ENCODE measurements at regions not wholly inside any gene's neighbourhood (a gene's known extent, or its start where the extent isn't known, plus 50 kb on each side); places are given as distances from the start of the nearest gene placed in this dataset.
"Not testable (repeated sequence)": the region's sequence is repeated elsewhere in the genome, so short reads cannot be mapped to it uniquely, and the experiment has no call there.

DNA sequence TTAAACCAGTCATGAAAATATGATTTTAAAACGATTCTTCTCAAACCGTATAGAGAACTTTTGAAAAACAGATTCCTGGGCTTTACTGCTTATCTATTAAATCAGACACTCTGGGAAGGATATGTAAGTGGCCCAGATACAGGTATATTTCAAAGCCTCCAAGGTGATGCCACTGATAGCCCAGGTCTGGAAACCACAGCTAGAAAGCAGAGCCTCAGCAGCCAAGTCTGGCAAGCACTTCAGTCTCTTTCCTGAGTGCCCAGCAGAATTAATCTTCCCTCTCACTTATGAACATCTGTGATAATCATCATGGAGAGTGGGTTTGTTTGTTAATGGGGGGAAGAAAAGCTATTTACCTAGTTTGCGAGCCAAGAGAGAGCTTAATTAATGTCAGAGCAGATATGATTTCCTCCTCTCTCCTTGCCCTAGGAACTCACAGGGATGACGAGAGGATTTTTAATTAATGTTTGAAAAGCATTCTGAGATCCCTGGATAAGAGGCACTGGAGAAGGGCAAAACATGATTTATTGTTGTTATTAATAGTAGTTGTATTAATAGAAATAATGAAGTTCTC lies 368.4 kb downstream of the TLE1 start:
- no peak for DNase-seq

- no peak for DNase-seq
Observed at GRCh38 chr9:81318571-81318970, 370.8 kb downstream of the TLE1 start.

DNA sequence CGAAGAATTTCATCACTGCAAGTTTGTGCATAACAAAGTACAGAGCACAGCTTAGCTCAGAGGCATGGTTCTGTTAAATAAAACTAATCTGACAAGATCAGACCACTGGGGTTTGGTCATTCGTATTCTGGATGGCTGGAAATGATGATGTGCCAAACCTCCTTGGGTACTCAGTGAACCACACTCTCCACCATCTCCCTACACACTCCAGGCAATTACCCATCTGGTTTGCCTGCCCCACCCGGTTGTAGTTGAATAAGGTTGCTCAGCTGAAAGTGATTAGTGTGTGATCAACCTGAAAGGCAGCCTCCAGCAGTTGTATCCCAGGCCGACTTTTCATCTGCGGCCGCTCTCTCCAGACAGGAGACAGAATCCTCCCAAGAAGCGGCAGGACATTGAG lies 371.4 kb downstream of the TLE1 start:
- DNase-seq: no peak

- no peak for DNase-seq
Observed at GRCh38 chr9:81317223-81317622, 372.1 kb downstream of the TLE1 start.

GRCh38 chr9:81314490-81314889 lies 374.9 kb downstream of the TLE1 start:
- no peak for DNase-seq

DNA sequence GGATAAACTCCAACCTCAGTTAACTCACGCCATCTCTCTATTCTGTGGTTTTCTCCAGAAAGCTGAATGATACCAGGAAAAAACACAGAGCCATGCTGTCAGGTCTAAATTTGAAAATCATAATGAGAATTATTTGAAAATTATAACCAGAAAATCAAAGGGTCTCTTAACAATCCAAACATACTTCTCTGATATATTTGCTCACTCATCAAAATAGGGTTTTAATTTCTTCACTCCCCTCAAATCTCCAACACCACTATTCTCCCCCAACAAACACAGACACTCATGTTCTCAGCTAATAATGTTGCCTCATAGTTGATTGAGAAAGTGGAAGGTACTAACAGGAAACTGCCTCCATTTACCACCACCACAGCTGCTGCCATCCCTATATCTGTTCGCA lies 375.5 kb downstream of the TLE1 start:
- DNase-seq: no peak

DNA sequence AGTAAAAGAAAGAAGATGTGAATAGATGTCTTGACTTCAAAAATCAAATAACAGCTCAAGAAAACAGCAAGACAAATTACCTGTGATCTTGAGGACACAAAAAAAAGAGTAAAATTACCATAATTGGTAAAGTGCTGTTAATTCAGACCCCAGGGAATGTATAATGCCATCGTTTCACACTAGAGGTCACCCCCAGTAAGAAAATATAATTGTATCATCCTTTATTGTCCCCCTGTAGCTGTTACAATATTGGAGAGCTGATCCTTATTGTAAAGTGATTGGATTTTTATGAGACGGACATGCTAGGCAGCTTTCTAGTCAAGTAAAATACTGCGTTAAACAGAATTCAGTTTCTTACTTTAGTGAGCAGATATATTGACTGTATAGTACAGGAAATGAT lies 377.0 kb downstream of the TLE1 start:
- DNase-seq: no peak

DNA sequence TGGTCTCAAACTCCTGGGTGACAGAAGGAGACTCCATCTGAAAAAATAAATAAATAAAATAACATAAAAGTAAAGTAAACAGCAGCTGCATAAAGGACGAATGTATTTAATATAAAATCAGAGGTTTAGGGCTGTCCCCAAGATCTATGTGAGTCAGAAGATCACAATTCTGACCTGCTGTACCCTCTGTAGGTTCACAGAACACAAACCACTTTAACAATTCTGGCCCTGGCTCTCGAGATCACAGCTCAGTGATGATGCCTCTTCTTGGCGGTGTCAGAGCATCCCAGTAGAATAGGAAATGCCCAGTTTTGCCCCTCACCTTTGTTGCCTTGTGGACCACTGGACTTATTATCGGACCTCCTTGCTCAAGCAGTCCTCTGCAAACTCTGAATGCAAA lies 380.9 kb downstream of the TLE1 start:
- no peak for DNase-seq

DNA sequence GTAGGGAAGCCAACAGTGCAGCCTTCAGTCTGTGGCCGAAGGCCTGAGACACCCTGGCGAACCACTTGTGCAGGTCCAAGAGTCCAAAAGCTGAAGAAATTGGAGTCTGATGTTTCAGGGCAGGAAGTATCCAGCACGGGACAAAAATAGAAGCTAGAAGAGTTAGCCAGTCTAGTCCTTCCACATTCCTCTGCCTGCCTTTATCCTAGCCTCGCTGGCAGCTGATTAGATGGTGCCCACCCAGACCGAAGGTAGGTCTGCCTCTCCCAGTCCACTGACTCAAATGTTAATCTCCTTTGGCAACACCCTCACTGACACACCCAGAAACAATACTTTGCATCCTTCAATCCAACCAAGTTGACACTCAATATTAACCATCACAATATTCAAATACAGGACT lies 381.6 kb downstream of the TLE1 start:
- DNase-seq: not testable (repeated sequence)

GRCh38 chr9:81305561-81306182 lies 383.7 kb downstream of the TLE1 start:
- no peak for DNase-seq

DNA sequence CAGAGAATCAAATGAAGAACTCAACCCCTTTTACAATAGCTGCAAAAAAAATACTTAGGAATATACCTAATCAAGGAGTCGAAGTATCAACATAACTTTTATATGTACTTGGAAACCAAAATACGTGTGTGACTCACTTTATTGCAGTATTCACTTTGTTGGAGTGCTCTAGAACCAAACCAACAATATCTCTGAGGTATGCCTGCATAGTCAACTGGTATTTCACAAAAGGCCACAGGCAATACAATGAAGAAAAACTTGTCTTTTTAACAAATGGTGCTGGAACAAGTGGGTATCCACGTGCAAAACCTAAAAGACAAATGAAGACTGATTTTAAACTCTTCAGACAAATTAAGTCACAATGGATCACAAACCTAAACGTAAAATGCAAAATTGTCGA lies 385.7 kb downstream of the TLE1 start:
- DNase-seq: no peak

DNA sequence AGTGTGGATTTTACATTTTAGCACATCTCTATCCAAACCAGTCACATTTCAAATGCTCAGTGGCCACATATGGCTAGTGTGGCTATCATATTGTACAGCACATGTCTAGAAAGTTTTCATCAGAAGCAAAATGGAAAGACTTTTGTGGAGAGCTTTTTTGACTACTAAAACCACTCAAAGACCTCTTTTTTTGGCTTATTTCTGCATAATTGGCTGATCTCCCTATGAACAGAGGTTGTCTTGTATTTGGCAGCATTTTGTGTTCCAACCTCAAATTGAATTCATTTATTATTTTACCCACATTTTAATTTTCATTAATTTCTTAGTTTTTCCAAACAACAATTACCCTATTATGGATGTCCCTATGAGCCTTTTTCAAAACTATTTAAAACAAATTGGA lies 395.7 kb downstream of the TLE1 start:
- no peak for DNase-seq

GRCh38 chr9:81292056-81292805 lies 397.1 kb downstream of the TLE1 start:
- no peak for DNase-seq

GRCh38 chr9:81289622-81290021 lies 399.7 kb downstream of the TLE1 start:
- no peak for DNase-seq

GRCh38 chr9:81268048-81268447 lies 421.3 kb downstream of the TLE1 start:
- DNase-seq: no peak

DNA sequence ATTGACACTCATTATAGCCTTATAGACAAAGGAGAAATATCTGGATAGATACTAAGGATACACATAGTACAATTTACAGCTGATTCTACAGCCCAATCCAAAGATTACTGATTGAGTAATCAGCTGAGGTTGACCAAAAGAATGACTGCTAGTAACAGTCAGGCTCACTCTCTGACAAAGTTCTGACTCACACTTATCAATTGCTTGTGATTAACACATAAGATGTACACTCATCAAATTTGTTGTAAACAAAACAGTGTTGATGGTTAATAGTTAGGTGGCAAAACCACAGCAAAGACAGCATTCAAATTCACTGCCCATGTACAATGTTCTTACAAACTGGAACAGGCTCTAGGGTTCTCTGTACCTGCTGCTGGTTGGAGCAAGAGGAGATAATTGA lies 422.7 kb downstream of the TLE1 start:
- DNase-seq: no peak

- no peak for DNase-seq
Observed at GRCh38 chr9:81266086-81266485, 423.3 kb downstream of the TLE1 start.

- DNase-seq: no peak
Observed at GRCh38 chr9:81264516-81264915, 424.8 kb downstream of the TLE1 start.

DNA sequence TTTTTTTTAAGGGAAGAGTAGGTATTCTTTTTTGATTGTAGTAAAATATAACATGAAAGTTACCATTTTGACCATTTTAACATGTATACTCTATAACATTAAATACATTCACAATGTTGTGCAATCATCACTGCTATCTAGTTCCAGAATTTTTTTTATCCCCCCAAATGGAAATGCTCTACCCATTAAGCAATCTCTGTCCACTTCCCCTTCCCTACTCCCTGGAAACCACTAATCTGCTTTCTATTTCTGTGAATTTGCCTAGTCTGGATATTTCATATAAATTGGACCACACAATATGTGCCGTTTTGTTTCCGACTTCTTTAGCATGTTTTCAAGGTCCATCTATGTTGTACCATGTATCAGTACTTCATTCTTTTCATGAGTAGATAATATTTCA lies 429.5 kb downstream of the TLE1 start:
- no peak for DNase-seq

- no peak for DNase-seq
Observed at GRCh38 chr9:81256368-81256767, 433.0 kb downstream of the TLE1 start.

- DNase-seq: no peak
Observed at GRCh38 chr9:81250606-81251005, 438.7 kb downstream of the TLE1 start.

DNA sequence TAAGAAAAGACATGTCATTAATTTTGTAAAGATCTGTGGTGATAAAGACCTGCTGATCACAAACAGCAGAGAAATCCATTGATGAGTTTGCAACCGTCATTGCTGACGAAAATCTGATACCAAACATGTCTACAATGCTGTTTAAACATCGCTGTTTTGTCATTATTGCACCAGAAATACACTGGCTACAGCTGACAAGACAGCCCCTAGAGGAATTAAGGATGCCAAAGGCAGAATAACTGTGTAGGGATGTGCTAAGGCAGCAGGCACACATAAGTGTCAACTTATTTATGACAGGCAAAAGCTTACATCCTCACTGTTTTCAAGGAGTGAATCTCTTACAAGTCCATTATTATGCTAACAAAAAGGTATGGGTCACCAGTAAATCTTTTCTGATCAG lies 439.3 kb downstream of the TLE1 start:
- no peak for DNase-seq

- no peak for DNase-seq
Observed at GRCh38 chr9:81245254-81245956, 443.9 kb downstream of the TLE1 start.

DNA sequence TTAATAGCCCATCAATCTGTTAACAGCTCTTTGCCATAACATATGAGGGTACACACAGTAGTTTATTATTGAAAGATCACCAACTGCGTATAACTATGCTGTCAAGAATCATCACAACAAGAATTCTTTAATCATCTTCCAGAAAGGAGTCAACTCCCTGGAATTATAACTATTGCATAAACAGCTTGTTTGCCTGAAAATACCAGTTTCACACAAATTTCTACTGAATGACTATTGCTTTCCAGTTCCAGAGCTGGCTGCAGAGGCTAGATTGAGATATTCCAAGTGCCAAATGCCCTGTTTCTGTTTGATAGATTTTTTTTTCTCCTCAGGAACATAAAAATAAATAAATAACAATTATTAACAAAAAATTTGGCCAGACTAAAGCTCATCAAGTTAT lies 444.7 kb downstream of the TLE1 start:
- DNase-seq: no peak
